SK-N-SH (cell line): ENCODE measurements at regions not wholly inside any gene's neighbourhood (a gene's known extent, or its start where the extent isn't known, plus 50 kb on each side); places are given as distances from the start of the nearest gene placed in this dataset.

ENCODE experiments used
- MAX ChIP-seq: IDR thresholded peaks from 2 replicates; pipeline ENCODE4 v1.4.0; 2012; ENCODE audit warnings: low read depth
- POLR2AphosphoS5 ChIP-seq: IDR thresholded peaks from 2 replicates; pipeline ENCODE4 v1.6.1; 2012; ENCODE audit warnings: low read depth, low read length
- TAF1 ChIP-seq: IDR thresholded peaks from 2 replicates; pipeline ENCODE4 v1.6.1; 2012; ENCODE audit warnings: low read depth, mild to moderate bottlenecking, low read length, moderate library complexity, borderline replicate concordance
- TF ChIP-seq, protein P1 (sequence below): fragments of 200-600 bp; sonication (generic); IDR thresholded peaks from 2 replicates; pipeline ENCODE4 v1.6.1; 2017; ENCODE audit warnings: antibody characterized with exemption, mild to moderate bottlenecking, moderate library complexity

GRCh38 chr17:72553051-72553755, 432.4 kb downstream of the SOX9 start:
- TF ChIP-seq, protein P1, sequence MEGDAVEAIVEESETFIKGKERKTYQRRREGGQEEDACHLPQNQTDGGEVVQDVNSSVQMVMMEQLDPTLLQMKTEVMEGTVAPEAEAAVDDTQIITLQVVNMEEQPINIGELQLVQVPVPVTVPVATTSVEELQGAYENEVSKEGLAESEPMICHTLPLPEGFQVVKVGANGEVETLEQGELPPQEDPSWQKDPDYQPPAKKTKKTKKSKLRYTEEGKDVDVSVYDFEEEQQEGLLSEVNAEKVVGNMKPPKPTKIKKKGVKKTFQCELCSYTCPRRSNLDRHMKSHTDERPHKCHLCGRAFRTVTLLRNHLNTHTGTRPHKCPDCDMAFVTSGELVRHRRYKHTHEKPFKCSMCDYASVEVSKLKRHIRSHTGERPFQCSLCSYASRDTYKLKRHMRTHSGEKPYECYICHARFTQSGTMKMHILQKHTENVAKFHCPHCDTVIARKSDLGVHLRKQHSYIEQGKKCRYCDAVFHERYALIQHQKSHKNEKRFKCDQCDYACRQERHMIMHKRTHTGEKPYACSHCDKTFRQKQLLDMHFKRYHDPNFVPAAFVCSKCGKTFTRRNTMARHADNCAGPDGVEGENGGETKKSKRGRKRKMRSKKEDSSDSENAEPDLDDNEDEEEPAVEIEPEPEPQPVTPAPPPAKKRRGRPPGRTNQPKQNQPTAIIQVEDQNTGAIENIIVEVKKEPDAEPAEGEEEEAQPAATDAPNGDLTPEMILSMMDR: no peak
- TF ChIP-seq TAF1: no peak
- TF ChIP-seq MAX: no peak
- TF ChIP-seq POLR2AphosphoS5: no peak
